IPS DF 19.7 (cell line): ENCODE measurements at regions not wholly inside any gene's neighbourhood (a gene's known extent, or its start where the extent isn't known, plus 50 kb on each side); places are given as distances from the start of the nearest gene placed in this dataset.

ENCODE experiments used
- DNase-seq: peaks from one replicate; pipeline ENCODE4 v3.0.0-alpha.2; 2013; ENCODE audit warnings: low read depth, low spot score

DNA sequence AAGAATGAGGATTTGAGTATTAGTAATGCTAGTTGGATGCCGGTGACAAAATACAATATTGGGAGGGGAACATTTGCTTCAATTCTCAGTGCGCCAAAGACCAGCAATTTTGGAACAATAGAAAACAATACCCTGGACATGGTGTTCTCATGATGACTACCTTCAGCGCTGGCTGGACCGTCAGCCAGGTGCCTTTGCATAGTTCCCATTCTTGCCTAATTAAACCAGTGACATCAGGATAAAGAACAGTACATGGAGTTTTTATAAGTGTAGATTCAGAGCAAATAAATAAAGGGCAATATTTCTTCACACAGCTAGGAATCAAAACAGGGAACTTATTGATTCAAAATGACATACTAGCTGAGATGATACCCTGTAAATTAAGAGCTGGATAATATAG is 404.8 kb upstream of the RORA start:
- DNase-seq: no peak

DNA sequence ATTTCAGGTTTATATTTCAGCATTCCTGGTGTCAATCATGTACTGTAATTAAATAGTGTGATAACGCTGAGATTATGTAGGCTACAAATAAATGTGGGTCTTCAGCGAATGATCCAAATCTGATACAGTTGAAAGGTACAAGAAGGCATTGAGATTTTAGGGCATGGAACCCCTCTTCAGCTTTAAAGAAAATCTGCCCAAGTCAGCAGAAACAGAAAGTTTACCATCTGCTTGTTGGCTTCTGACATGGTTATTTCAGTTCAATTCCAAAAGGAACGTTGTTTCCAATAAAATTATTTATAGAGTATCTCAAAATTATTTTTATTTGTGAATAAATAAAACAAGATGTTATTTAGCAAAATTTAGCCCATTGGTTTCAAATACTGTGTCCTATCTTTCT is 400.2 kb upstream of the RORA start:
- DNase-seq: no peak

DNA sequence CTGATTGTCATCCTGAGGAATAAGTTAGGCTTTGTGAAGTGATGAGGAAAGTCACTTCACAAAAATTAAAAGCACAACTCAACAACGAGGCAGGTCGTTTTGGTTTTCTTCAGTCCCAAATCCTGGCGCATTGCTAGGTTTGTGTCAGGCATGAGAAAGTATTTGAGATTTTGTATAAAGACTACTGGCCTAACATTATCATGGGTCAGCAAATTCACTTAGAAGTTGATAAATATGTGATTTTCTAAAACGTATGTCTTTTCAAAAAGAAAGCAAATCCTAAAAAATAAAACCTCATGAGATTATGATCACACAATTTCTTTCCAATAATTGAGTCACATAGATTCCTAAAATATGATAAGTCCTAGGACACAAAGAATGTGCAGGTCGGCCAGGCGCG is 395.8 kb upstream of the RORA start:
- no peak for DNase-seq

DNA sequence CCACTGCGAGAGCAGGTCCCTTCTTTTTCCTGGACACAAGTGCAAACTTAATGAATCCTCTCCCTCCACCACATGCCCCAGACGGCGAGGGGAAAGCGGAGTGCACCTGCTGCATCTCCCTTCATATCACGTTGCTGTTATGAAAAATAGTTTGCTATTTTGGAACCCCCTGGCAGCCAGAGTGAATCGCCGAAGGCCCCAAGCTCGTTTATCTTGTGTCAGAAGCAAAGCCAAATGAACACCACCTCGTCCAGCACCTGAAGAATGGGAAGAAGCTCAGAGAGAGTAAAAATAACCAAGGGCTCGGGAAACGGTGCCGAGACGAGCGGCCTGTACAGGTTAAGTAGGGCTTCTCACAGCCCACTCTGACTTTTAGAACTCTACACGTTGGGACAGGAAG is 394.6 kb upstream of the RORA start:
- no peak for DNase-seq

DNA sequence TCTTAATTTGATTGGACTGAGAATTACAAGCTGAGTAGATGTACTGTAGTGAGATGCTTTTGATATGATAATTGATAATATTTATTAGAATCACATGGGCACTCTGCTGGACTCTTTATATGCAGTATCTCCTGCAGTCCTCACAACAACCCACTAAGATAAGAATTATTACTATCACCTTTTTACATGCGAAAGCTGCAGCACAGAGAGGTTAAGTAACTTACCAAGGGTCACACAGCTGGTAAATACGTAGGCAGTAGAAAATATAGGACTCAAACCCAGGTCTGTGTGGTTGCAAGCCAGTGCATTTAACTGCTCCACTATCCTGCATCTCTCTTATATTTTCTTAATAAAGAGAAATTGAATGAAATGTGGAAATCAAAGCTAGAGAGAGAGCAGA is 392.8 kb upstream of the RORA start:
- DNase-seq: no peak

DNA sequence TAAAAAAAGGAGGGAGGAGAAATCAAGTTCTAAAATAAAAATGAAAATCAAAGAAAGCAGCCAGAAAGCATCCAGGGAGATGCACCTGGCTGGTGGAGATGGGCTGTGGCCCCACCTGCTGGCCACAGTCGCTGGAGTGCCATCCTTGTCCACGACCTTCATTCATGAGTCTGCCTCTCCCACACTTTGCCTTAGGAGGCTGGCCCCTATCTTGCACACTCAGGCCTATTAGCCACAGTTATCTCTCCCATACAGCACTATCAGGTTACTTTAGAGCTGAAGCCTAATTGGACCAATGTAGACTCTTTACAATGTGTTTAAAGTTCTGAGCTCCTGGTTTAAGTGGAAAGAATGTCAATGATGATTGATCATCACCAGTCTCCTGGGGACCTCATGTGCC is 392.0 kb upstream of the RORA start:
- no peak for DNase-seq

DNA sequence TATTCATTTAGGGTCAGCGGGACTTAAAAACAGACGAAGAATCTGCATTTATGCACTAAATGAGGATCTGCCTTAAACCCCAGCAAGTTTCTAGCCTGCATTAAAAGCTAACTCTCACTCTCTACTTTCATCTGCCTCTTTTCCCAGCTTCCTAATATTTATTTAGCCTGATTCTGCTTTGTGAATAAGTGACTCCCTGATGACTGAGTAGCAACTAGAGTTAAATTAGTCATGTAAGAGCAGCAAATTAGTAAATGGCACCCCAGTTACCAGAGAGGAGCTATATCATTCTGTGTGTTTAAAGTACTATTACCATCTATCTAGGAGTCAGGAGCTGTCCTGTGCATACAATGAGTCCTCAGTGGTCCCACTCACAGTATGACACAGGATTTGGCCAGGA is 391.0 kb upstream of the RORA start:
- DNase-seq: no peak

DNA sequence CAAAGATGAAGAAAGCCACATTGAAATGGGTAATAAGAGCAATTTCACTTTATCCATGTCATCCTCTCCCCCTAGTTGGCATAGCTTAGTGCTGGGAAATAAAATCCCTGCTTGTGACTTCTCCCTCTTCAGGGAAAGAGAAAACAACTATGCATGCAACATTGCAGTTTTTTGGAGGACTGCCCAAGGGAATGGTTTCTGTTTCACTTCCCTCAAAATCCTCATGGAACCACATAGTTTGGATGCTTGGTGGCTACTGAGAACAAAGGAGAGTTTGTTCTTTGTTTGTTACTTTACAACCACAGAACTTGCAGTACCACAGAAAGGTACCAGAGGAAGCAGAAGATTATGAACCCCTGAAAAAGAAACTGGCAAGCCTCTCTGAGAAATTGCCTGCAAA is 384.6 kb upstream of the RORA start:
- no peak for DNase-seq

DNA sequence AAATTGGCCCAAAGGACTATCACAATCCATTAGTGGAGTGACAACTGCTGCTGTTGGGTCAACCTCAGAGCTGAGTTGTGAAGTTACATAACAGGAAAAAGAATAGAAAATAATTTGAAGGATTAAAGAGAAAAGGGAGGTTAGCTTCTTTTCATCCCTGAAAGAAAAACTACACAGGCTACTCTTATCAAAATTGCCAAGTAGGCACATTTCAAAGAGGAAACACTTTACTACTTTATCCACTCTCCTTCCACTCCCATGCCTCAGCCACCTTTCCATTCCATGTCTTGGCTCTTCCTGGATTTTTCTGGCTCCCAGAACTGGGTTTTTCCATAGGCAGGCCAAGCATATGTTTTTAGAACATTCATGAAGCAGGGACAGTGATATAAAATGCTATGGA is 384.0 kb upstream of the RORA start:
- DNase-seq: no peak

DNA sequence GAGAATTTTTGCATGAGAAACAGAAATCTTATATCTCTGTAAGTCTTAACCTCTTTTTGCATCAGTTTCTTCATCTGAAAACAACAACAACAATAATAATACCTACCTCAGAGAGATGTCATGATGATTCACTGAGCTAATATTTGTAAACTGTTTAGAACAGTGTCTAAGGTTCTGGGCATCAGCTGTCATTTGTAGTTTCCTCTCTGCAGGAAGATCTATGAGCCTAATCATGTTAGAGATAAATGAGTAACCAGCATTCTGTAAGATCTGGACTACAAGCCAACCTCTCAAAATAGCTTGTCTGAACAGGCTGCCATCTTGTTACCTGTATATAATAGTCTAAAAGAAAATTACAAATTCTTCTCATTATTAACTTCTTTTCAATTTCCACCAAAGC is 383.0 kb upstream of the RORA start:
- no peak for DNase-seq

DNA sequence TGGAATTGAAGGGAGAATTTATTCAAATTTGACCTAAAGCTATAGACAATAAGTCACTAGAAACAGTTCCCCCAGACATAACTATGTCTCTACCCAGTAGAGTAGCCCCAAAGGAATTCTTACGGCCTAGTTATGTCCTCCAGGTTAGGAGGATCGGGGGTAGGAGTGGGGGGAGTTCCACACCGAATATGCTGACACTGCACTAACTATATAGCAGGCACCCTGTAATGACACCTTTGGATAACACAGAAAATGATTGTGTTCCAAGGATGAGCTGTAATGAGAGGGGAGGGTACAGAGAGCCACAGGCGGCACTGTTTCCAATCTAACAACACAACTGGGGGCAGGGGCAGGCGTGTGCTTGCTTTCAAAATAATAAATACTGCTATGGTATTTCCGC is 376.2 kb upstream of the RORA start:
- no peak for DNase-seq

DNA sequence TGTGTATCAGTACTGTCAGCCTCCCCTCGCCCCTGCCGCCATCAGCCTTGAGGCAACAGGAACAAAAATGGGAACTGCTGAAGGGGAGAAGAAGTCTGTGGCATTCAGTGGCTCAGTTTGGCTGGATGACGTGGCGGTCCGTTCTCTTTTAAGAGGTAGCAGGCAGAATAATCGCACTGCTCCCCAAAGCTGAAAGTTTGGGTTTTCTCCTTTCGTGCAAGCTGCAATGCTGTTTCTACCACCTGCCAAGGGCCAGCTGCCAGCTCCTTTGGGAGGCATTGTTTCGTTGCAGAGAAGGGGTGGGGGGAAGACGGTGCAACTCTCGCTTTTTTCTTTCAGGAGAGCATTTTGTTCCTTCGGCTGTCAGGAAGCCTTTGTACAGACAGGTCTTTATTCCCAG is 369.6 kb upstream of the RORA start:
- DNase-seq: no peak

DNA sequence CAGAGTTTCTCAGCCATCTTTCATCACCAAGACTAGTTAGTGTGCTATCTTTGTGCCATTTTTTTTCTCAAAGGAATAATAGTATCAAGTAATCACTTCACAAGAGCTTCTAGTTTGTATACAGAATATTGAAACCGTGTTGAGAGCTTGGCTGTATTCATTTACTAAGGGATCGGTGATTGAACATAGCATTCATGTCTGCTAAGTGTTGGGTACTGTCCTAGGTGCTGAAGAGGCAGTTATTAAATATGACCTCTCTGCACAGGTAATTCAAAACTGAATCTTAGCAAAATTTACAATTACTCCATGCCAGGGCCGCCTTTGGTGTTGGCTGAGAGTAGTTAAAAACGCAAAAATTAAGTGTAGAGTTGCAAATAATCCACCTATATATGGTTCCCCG is 355.3 kb upstream of the RORA start:
- DNase-seq: no peak

DNA sequence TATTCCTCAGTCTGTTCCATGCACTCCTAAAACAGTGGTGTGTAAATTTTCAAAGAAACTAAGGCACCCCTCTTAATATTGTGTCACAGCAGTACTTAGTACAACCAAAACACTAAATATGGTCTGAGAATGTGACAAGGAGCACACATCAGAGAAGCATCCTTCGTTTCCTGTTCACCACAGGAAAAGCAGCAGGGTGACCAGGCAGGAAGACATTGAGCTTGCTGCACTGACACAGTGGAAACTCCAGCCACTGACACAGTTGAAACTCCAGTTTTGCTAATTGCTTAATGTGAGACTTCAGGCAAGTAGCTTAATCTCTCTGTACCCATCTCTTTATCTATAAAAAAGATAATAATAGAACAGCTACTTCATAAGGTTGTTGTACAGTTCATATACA is 353.0 kb upstream of the RORA start:
- no peak for DNase-seq

DNA sequence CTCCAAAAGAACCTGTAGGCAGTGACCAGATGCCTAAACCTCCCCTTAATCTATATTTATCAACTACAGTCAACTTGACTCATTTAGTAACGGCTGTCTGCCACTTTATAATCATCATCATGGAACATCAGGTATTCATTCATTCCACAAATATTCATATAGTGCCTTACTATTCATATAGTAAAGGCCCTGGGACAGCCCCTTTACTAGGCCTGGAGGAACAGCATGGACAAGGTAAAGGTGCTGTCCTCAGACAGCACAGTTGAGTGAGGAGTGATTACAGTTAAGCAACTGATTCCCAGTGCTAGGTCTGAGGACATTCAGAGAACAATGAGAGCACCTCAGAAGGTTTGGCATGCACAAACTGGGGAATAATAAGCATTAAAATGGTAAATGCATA is 346.5 kb upstream of the RORA start:
- DNase-seq: no peak

DNA sequence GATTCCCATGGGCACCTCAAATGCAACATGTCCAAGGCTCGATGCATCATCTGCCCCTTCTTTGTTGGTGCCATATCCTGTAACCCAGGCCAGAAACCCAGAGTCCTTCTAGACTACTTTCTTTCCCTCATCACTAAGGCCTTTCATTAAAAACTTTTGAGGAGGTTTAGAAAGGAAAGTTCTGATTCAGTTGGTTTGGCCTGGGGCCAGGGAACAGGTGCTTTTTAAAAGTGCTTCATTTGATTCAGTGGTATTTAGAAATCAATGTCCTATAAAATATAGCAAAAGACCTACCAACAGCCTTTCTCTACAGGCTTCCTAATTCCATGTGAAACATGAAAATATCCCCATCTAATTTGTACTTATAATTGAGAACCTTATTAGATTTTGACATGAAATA is 341.9 kb upstream of the RORA start:
- DNase-seq: no peak

DNA sequence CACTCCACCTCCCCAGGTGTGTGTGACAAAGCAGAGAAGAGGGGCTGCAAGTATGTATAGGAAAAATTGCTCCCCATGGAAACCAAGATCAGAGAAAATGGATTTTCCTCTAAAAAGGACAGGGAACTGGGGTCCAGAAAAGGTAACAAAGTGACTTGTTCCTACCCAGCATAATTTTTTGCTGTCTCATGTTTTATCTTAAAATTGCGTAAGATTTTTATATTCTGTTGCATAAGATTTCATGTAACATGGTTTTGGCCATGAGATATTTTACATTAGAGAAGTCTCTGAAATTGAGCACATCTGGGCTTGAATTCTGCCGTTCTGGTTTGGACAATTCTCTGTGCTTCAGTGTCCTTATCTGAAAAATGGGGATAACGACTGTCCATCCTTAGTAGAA is 335.7 kb upstream of the RORA start:
- DNase-seq: no peak

DNA sequence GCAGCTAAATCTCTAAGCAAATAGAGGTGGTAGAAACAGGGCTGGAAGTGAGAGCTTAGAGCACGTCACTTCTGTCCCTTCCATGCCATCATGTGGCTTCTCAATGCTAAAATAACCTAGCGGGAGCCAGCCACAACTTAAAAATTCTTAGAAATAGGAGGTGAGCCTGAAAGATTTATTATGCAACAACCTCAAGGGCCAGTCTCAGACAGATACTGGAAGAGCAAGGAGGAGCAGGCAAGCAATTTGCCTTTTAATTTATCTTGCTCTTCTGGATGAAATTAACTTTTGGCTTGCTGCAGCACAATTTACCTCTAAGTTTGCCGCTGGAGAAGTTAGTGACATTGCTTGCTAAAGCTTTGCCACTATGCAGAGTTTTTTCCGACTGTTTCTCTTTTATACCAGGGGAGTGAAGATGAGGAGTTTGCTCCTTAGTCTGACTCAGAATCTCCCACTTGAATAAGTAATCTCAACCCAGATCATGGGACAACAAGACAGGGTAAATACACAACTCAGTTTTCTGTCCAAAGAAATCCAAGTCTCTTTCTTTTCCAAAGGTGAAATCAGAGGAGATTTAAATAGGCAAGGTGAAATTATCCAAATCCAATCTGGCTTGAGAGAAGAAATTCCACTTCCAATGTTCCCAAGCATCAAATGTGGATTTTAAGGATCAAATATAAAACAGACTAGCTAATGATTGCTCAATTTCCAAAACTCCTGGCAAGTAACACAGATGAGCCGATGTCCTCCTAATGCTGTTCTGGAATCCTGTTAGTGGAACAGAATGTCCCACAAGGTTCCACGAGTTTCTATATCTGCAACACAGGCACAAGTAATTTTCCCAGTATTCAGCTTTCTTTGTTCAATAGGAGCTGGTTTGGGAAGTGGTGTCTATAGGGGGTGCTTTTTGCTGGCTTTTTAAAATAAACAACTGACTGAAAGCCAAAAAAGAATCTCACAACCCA is 329.4 kb upstream of the RORA start:
- DNase-seq: no peak

DNA sequence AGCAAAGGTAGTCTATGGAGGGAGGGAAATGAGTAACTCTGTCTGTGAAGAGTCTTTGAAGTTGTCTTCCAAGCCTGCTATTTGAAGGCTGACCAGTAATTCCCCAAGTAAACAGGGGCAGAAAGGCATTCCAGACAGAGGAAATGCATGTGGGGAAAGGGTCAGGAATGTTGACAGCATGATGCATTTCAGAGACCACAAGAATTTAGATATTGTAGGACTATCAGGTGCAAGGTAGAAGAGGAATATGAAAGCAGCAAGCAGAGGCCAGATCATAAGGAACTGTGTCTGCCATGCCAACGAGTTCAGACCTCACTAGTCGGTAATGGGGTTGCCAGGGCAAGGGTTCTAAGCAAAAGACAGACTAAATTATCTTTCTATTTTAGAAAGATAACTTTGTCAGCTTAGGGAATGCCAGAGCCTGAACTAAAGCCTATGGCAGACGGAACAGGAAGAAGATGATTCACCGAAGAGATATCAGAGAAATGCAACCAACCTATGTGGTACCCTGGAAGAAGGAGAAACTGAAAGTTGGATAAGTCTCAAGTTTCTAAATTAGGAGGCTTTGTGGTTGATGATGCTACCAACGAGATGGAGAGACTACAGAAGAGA is 327.0 kb upstream of the RORA start:
- DNase-seq: no peak

DNA sequence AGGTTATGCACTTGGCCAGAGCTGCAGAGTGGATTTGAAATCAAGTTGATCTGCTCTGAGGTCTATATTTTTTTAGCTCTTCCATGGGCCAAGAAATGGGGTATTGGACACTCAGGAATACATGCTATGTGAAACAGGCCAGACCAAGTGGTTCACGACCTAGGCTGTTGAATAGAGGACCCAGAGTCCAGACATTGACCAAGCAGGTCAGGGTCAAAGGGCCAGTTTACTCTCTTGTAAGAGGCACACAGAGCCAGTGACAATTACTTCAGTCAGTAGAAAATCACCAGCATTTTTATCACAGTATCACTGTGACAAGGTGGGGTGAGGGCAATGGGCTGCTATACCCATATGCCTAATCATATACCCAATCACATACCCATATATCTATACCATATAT is 320.6 kb upstream of the RORA start:
- DNase-seq: no peak

DNA sequence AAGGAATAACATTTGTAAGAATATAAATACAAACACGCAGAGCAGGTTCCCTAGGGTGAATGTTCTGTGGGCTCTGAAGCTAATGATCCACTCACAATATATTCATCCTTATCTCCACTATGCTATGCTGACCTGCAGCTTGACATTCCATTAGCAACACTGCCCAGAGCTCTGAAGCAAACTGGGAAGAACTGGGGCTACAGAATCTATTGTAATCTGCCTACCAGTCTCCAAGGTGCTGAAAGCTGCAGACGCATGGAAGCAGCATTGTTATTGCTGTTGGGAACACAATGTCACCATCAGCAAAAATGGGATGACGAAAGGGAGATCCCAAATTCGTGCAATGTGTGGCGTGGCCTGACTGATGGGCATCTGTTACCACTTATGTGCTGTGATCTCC is 316.7 kb upstream of the RORA start:
- DNase-seq: no peak

DNA sequence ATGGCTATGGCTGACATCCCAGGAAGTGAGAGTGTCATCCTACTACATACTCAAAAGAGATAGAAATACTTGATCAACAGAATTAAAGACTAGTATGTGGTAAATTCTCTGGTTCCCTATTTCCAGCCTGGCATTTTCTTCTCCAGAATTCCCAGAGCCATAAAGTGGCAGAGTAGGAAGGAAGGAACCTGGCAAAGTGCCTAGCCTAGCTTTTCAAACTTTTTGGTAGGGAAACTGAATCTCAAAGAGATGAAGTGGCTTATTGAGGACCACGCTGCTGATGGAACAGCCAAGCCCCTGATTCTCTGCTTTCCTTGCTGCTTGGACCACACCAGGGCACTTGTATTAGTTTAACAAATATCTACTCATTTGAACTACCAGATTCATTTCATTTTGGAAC is 312.4 kb upstream of the RORA start:
- no peak for DNase-seq

DNA sequence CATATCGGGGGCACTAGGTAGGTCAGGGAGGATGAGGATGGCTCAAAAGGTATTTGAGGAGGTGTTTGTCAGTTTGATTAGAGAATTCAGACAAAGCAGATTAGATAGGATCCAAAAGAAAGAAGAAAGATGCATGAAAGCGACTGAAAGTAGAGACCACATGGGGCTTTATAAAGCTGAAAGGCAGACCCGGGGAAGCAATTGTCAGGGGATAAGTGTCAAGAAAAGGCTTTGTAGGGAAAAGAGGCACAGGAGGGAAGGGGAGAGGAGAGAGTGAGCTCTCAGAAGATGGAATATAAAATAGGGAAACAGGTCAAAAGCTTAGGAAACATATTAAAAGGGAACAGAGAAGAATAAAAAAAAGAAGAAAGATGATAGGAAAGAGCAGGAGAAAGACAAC is 308.2 kb upstream of the RORA start:
- DNase-seq: no peak

DNA sequence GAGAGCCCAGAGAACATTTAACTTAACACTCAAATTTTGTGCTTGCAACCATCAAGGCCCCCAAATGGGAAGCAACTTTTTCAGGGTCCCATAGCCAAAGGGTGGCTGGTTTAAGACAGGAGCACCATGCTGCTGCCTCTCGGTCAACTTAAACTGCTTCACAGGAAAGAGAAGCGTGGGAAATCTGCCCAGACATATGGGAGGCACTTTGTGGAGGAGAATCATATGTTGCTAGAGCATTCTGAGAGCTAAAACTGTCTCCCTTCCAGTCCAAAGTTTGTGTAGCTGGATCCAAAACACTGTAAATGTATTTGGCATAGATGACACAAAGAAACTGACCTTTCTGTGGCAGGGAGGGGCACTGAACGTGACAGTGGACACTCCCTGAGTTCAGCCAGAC is 305.9 kb upstream of the RORA start:
- no peak for DNase-seq
